ENCODE measurements at regions not wholly inside any gene's neighbourhood (a gene's known extent, or its start where the extent isn't known, plus 50 kb on each side); places are given as distances from the start of the nearest gene placed in this dataset.
A peak's percentile ranks its signal among the peaks of the same experiment; 100 is the strongest.

DNA sequence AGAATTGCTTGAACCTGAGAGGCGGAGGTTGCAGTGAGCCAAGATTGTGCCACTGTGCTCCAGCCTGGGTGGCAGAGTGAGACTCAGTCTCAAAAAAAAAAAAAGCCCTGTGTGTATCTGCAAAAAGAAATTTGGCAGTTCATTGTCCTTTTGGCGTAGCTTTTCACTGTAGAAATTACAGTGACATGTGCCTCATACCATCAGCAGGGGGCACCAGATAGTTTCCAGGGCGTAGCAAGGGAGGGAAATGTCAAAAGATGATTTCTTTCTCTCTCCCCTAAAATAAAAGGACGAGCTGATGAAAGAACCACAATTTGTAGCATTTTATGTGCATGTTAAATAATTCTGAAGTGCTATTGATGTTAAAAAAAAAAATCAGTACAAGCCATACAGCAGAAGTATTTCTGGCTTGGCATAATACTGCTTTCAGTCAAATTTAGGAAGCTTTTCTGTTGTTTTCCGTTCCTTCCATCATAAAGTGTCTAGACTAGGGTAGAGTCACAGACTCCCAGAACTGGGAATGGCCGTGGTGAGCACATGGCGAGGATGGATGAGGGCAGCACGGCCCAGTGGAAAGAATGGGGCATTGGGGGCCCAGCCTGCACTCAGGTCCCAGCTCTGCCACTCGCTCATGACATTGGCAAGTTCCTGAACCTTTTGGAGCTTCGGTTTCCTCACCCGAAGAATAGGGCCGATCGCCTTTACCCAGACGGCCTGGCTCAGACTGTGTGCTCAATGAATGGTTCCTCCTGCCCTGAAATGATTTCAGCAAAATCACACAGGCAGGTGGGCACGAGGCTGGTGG, 59.8 kb upstream of the RPH3AL start:
- DNase-seq: peak; percentile 76

GRCh38 chr17:411421-412120, 59.0 kb upstream of the RPH3AL start:
- no peak for DNase-seq

DNA sequence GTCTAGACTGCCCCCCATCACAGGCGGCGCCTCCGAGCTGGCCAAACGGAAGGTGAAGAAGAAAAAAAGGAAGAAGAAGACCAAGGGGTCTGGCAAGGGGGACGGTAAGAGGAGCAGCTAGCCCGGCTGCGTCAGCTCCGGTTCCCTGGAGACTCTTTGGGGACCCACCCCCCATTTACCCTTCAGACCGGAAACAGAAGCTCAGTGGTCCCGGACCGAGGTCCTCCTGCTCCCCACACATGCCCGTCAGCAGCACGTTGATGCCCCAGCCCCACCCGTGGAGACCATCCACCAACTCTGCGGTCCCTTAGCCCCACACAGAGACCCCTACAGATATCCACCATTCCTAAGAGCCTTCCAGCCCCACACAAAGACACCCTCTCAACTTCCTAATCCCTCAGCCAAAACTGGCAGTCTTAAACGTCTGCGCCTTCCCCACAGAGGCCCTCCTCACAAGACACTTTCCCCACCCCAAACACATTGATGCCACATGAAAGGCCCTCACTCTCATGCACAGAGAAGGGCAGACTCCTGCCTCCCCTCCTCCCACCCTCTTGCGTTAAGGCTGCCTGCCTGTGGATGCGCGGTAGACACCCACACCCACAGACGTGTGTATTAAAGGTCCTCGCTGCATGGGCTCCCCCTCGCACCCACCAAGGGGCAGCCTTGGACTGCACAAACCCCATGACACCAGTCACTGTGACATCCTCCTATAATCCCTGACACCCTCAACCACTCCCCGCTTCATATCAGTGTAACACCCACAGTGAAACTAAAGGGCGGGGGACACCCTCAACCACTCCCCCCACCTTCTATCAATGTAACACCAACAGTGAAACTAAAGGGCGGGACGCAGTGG, 58.2 kb upstream of the RPH3AL start:
- DNase-seq: peak; percentile 60

GRCh38 chr17:409848-410542, 57.4 kb upstream of the RPH3AL start:
- DNase-seq: peak; percentile 100

DNA sequence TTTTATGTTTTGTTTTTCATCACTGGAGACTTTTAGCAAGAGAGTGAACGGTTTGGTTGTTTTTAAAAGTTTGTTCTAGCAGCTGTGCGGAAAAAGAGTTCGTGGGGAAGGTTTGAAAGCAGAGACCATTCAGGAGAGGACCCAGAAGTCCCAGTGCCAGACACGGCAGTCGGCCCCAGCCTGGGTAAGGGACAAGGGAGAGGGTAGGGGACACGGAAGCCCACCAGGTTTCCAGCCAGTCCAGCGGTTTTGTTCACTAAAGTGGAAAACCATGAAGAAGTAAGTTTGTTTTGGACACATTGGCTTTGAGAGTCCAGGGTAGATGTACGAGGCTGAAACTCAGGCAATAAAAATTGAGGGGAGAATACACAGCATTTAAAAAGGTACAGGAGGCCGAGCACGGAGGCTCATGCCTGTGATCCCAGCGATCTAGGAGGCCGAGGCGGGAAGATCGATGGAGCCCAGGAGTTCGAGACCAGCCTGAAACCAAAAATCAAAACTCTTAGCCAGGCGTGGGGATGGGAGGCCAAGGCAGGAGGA, 56.8 kb upstream of the RPH3AL start:
- no peak for DNase-seq

- no peak for DNase-seq
Observed at GRCh38 chr17:404703-405102, 52.1 kb upstream of the RPH3AL start.
